Hepatocyte (in vitro differentiated cells): ENCODE measurements at regions not wholly inside any gene's neighbourhood (a gene's known extent, or its start where the extent isn't known, plus 50 kb on each side); places are given as distances from the start of the nearest gene placed in this dataset.

Experiments
- DNase-seq: peaks from one replicate; pipeline ENCODE4 v3.0.0-alpha.2; 2016; ENCODE audit warnings: low spot score
- H2AFZ ChIP-seq: fragments of 200-600 bp; sonication (generic); 2 replicates; pipeline ENCODE4 v1.6.0; 2016; ENCODE audit warnings: antibody characterized with exemption, mild to moderate bottlenecking
- H3K27ac ChIP-seq: fragments of 200-600 bp; sonication (generic); 2 replicates; pipeline ENCODE4 v1.5.1; 2016; ENCODE audit warnings: mild to moderate bottlenecking
- H3K27me3 ChIP-seq: fragments of 200-600 bp; sonication (generic); 2 replicates; pipeline ENCODE4 v1.6.1; 2016
- H3K36me3 ChIP-seq: fragments of 200-600 bp; sonication (generic); replicated peaks from 2 replicates; pipeline ENCODE4 v1.5.1; 2016; ENCODE audit warnings: low read depth; ENCODE audit not compliant: insufficient read depth
- H3K4me1 ChIP-seq: fragments of 200-600 bp; sonication (generic); 2 replicates; pipeline ENCODE4 v1.5.1; 2016; ENCODE audit warnings: mild to moderate bottlenecking, moderate library complexity; ENCODE audit not compliant: insufficient read depth
- H3K4me2 ChIP-seq: fragments of 200-600 bp; sonication (generic); 2 replicates; pipeline ENCODE4 v1.6.0; 2016
- H3K4me3 ChIP-seq: fragments of 200-600 bp; sonication (generic); 2 replicates; pipeline ENCODE4 v1.5.1; 2016; ENCODE audit warnings: mild to moderate bottlenecking
- H3K79me2 ChIP-seq: fragments of 200-600 bp; sonication (generic); 2 replicates; pipeline ENCODE4 v1.6.0; 2017; ENCODE audit warnings: mild to moderate bottlenecking
- H3K9me2 ChIP-seq: fragments of 200-600 bp; sonication (generic); replicated peaks from 2 replicates; pipeline ENCODE4 v1.6.0; 2017; ENCODE audit warnings: mild to moderate bottlenecking; ENCODE audit not compliant: insufficient read depth
- H3K9me3 ChIP-seq: fragments of 200-600 bp; sonication (generic); 2 replicates; pipeline ENCODE4 v1.5.1; 2016; ENCODE audit warnings: low read depth, mild to moderate bottlenecking
- H4K20me1 ChIP-seq: fragments of 200-600 bp; sonication (generic); 2 replicates; pipeline ENCODE4 v1.6.0; 2016; ENCODE audit warnings: mild to moderate bottlenecking; ENCODE audit not compliant: insufficient read depth, poor library complexity, severe bottlenecking
- EZH2 ChIP-seq: fragments of 200-600 bp; sonication (generic); IDR thresholded peaks from 2 replicates; pipeline ENCODE4 v1.6.1; 2016; ENCODE audit warnings: antibody characterized with exemption, mild to moderate bottlenecking, borderline replicate concordance
- EZH2phosphoT487 ChIP-seq: fragments of 200-600 bp; sonication (generic); IDR thresholded peaks from one replicate; pipeline ENCODE4 v1.6.1; 2018; ENCODE audit warnings: antibody characterized with exemption, mild to moderate bottlenecking, low read depth, moderate library complexity; ENCODE audit not compliant: unreplicated experiment, severe bottlenecking
- WGBS: methylation state at CpG from one replicate; pipeline ENCODE4 v1.1.6; 2016; ENCODE audit warnings: low lambda C conversion rate; ENCODE audit errors: missing lambda C conversion rate; 5-methylcytosine and 5-hydroxymethylcytosine counted together
- TF ChIP-seq, protein P1 (sequence below): fragments of 200-600 bp; sonication (generic); IDR thresholded peaks from 2 replicates; pipeline ENCODE4 v1.5.1; 2016; ENCODE audit warnings: antibody characterized with exemption, mild to moderate bottlenecking; ENCODE audit not compliant: poor library complexity

DNA sequence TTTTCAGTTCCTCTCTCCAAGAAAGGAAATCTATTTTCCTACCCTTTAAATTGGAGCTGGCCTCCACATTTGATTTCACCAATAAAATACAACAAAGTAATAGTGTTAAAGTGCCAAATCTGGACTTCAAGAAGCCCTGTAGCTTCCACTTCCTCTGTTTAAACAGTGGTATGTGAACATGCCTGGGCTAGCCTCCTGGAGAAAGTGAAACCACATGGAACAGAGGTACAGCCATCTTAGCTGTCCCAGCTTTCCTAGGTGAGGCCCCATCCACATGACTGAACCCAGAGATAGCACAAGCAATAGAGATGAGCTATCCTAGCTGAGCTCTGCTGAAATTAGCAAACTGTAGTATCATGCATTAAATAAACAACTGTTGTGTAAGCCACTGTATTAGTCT lies 131.8 kb upstream of the VCX start:
- no peak overlapping the region for H3K27ac ChIP-seq
- no peaks in the 10 kb centered on the region for H3K27me3 ChIP-seq
- no peaks in the 10 kb centered on the region for H3K4me1 ChIP-seq
- no peak for DNase-seq
- no peaks in the 10 kb centered on the region for H3K9me3 ChIP-seq
- H3K4me3 ChIP-seq = no peak overlapping the region
- no peaks in the 10 kb centered on the region for H3K9me2 ChIP-seq
- H2AFZ ChIP-seq = no peak overlapping the region
- no peak overlapping the region for H3K4me2 ChIP-seq
- no peaks in the 10 kb centered on the region for H3K79me2 ChIP-seq
- TF ChIP-seq, protein P1, sequence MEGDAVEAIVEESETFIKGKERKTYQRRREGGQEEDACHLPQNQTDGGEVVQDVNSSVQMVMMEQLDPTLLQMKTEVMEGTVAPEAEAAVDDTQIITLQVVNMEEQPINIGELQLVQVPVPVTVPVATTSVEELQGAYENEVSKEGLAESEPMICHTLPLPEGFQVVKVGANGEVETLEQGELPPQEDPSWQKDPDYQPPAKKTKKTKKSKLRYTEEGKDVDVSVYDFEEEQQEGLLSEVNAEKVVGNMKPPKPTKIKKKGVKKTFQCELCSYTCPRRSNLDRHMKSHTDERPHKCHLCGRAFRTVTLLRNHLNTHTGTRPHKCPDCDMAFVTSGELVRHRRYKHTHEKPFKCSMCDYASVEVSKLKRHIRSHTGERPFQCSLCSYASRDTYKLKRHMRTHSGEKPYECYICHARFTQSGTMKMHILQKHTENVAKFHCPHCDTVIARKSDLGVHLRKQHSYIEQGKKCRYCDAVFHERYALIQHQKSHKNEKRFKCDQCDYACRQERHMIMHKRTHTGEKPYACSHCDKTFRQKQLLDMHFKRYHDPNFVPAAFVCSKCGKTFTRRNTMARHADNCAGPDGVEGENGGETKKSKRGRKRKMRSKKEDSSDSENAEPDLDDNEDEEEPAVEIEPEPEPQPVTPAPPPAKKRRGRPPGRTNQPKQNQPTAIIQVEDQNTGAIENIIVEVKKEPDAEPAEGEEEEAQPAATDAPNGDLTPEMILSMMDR = no peak
- H3K36me3 ChIP-seq = no peaks in the 10 kb centered on the region
- H4K20me1 ChIP-seq = no peaks in the 10 kb centered on the region

DNA sequence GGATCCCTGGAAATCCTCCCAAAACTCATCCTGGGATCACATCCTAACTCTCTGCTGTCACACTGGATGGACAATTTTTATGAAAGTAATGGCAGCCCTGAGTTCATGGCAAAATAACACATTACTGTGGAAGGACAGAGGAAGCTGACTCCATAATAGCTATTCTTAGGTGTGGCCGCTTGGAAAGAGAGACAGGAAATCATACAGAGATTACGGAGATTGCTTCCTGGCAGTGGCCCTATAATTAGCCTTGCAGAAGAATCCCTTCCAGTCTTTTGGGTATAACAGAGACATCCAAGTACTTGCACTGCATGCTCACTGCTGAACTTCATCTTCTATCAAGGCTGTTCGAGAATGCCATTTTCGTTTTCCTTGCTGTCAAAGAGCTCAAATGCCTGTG lies 133.1 kb upstream of the VCX start:
- Histone ChIP-seq H3K27ac (no peak overlapping the region), H3K36me3 (no peaks in the 10 kb centered on the region), H3K4me1 (no peaks in the 10 kb centered on the region), H3K79me2 (no peaks in the 10 kb centered on the region), H3K4me3 (no peak overlapping the region), H4K20me1 (no peaks in the 10 kb centered on the region), H2AFZ (no peak overlapping the region), H3K9me3 (no peaks in the 10 kb centered on the region), H3K9me2 (no peaks in the 10 kb centered on the region), H3K27me3 (no peaks in the 10 kb centered on the region), H3K4me2 (no peak overlapping the region)
- TF ChIP-seq, protein P1 = no peak
- TF ChIP-seq EZH2phosphoT487 (no peak), EZH2 (no peak)
- no peak for DNase-seq
- 64% methylated on average over 4 of the region's 4 CpGs for WGBS

DNA sequence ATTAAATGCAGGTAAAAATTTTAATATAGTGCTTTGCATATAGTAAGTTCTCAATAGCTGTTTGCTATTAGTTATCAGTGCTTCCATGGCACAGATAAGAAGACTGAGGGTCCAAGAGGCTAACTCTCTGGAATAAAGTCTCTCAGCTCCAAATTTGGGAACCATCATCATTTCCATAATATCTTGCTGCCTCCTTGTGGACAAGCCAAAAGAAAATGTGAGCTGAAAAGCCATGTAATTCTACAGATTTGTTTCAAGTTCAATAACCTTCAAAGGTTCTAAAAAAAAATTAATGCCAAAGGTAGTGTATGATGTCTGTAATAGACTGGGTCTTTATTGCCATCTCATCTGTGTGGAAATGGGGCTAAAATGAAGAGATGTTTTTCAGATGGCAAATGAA lies 136.9 kb upstream of the VCX start:
- no peak overlapping the region for H2AFZ ChIP-seq
- H3K79me2 ChIP-seq = no peaks in the 10 kb centered on the region
- DNase-seq = no peak
- H3K36me3 ChIP-seq = no peaks in the 10 kb centered on the region
- H3K9me2 ChIP-seq = no peaks in the 10 kb centered on the region
- no peaks in the 10 kb centered on the region for H4K20me1 ChIP-seq
- H3K4me2 ChIP-seq = no peak overlapping the region
- no peaks in the 10 kb centered on the region for H3K9me3 ChIP-seq
- H3K27me3 ChIP-seq = no peaks in the 10 kb centered on the region
- H3K4me1 ChIP-seq = no peaks in the 10 kb centered on the region
- no peak overlapping the region for H3K4me3 ChIP-seq
- no peak overlapping the region for H3K27ac ChIP-seq
- no peak for TF ChIP-seq EZH2phosphoT487
- TF ChIP-seq, protein P1 = peak; percentile 32

DNA sequence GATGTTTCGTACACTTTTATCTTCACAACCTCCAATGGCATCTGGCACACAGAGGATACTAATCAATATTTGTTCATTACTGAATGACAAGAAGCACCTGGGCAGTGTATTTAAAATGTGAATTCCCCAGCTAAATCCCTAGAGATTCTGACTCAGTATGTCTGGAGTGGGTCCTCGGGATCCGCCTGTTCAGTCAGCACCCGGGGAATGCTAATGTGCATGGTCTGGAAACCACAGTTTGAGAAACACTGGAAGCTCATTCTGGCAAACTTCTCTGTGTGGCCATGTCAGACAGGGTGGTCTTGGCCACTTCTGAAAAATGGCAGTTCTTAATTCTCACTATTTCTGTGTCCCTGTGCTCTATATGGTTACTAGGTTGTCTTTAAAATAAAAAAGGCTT lies 138.8 kb upstream of the VCX start:
- no peaks in the 10 kb centered on the region for H3K27me3 ChIP-seq
- H3K4me1 ChIP-seq = no peaks in the 10 kb centered on the region
- no peak overlapping the region for H3K27ac ChIP-seq
- no peak overlapping the region for H2AFZ ChIP-seq
- no peak for DNase-seq
- no peak overlapping the region for H3K4me2 ChIP-seq
- no peaks in the 10 kb centered on the region for H4K20me1 ChIP-seq
- H3K79me2 ChIP-seq = no peaks in the 10 kb centered on the region
- 76% methylated on average over 4 of the region's 4 CpGs for WGBS
- TF ChIP-seq EZH2phosphoT487 = no peak
- TF ChIP-seq EZH2 = no peak
- TF ChIP-seq, protein P1 = no peak
- H3K9me3 ChIP-seq = no peaks in the 10 kb centered on the region
- H3K4me3 ChIP-seq = no peak overlapping the region
- no peaks in the 10 kb centered on the region for H3K9me2 ChIP-seq
- H3K36me3 ChIP-seq = no peaks in the 10 kb centered on the region
